Stimulated activated naive B cell treated with anti-CD40 and anti-IgM and Interleukin-4, amounts not matched to agents 10 μg/mL and 1 μg/mL and 100 μg/mL, for 72 hours (primary cell): ENCODE measurements at regions not wholly inside any gene's neighbourhood (a gene's known extent, or its start where the extent isn't known, plus 50 kb on each side); places are given as distances from the start of the nearest gene placed in this dataset.
"Not testable (repeated sequence)": the region's sequence is repeated elsewhere in the genome, so short reads cannot be mapped to it uniquely, and the experiment has no call there.

Experiments used
- ATAC-seq, 2 donors: fragments of 150-1000 bp; cut with Tn5 transposase; replicated peaks; 2 replicates each; pipeline ENCODE4 v1.10.0; 2021; ENCODE audit warnings: moderate library complexity in 1 of 2
- DNase-seq: peaks from one replicate; pipeline ENCODE4 v3.0.0; 2021
- H3K27ac Mint-ChIP-seq: one replicate; pipeline ENCODE4 v1.8.0; 2022; ENCODE audit warnings: mild to moderate bottlenecking, mixed read lengths
- H3K27me3 Mint-ChIP-seq, 2 donors: one replicate each; pipeline ENCODE4 v1.8.0; 2022; ENCODE audit warnings: mixed read lengths in 2 of 2
- H3K36me3 Mint-ChIP-seq, 2 donors: one replicate each; pipeline ENCODE4 v1.8.0; 2022; ENCODE audit warnings: mixed read lengths in 2 of 2, mild to moderate bottlenecking in 1 of 2
- H3K4me1 Mint-ChIP-seq, 2 donors: one replicate each; pipeline ENCODE4 v1.8.0; 2022; ENCODE audit warnings: mixed read lengths in 2 of 2, mild to moderate bottlenecking in 1 of 2
- H3K4me3 Mint-ChIP-seq, 2 donors: one replicate each; pipeline ENCODE4 v1.8.0; 2022; ENCODE audit warnings: mild to moderate bottlenecking in 2 of 2, mixed read lengths in 2 of 2, moderate library complexity in 1 of 2
- H3K9me3 Mint-ChIP-seq, 2 donors: one replicate each; pipeline ENCODE4 v1.8.0; 2022; ENCODE audit warnings: mixed read lengths in 2 of 2, mild to moderate bottlenecking in 1 of 2

DNA sequence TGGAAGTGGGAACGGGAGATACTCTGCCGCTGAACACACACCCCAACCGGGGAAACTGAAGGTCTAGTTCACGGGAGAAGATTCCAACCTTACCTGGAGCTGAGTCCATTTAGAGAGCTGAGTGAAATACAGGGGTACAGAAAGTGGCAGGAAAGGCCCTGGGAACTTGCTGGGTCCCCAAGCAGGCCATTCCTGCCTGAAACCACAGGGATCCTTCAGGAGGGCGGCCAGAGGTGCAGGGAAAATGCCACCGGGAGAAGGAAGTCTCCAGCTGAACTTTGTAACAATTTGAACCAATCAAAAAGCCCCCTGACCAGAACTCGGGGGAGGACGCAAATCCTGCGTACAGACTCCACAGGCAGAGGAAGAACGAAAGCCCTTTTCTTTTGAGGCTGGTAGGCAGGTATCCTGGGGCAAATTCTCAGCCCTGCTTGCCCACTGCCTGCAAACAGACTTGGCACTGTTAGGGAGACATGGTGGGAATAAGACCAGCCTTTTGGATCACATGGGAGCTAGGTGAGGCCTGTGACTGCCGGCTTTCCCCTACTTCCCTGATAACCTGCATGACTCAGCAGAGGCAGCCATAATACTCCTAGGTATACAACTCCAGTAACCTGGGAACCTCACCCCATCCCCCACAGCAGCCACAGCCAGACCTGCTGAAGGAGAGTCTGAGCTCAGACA lies 170.9 kb downstream of the SEC23A start:
- Mint-ChIP-seq H3K27ac (no peak overlapping the region), H3K4me1 (no peaks in the 10 kb centered on the region), H3K36me3 (no peaks in the 10 kb centered on the region), H3K27me3 (peaks cover 12 to 17% of the 10 kb centered on the region in 2 donors), H3K4me3 (no peak overlapping the region), H3K9me3 (peaks cover 4 to 10% of the 10 kb centered on the region in 2 donors)
- DNase-seq: no peak
- ATAC-seq: no peak

DNA sequence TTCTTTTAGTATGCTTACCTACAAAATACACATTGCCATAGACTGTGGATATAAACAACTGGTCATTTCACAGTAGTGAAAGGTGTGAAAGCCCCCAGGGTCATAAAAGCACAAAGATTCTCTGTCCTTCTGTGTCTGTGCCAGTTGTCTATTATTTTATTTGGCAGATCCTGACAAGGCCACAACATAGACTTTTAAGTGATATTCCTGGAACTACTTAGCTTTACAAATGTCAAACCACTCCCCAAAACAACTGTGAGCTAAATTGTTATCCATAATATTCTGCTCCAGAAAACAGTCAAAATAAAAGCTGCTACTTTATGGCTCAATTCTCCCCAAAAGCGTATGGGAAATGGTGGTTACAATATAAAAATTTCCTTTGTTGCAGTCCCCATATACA lies 172.1 kb downstream of the SEC23A start:
- H3K4me1 Mint-ChIP-seq: no peaks in the 10 kb centered on the region
- H3K27me3 Mint-ChIP-seq: peaks cover 12 to 17% of the 10 kb centered on the region in 2 donors
- H3K9me3 Mint-ChIP-seq: peaks cover 0 to 7% of the 10 kb centered on the region in 2 donors
- DNase-seq (no peak), ATAC-seq (no peak)
- H3K4me3 Mint-ChIP-seq: no peak overlapping the region
- H3K36me3 Mint-ChIP-seq: no peaks in the 10 kb centered on the region
- no peak overlapping the region for H3K27ac Mint-ChIP-seq

DNA sequence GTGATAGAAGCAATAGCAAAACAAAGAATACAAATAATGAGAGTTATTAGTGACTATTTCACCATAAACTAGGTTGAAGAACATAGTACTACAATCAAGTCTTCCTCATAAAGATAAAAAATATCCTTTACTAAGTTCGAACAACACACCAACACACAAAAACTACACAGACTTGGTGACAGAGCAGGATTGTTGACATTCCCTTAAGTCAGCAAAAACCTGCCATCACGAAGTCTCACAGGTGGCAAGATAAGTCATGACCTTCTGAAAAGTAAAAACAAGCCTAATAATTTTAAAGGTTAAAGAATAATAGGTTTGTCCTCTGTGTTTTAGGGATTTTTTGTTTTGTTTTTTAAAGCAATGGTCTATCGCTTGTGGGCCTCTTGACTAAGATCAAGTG lies 173.0 kb downstream of the SEC23A start:
- ATAC-seq: no peak
- H3K4me3 Mint-ChIP-seq: no peak overlapping the region

DNA sequence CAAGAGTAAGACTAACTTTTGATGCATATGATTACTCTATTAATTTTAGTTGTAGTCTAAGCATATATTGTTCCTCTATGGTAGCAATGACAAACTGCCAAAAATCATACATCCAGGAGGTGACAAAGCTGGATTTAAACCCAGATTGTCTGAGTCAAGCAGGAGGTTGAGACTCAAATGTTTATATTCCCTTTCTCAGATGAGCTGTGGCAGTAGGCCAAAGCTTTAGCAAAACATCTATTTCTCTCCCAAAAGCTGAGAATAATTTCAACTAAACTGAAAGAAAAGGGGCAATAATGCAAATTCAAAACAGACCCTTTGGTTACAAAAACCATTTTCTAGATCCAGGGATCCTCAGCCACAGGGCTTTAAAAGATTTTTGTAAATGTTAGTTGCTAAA lies 173.6 kb downstream of the SEC23A start:
- Mint-ChIP-seq H3K27me3 (peaks cover 9 to 12% of the 10 kb centered on the region in 2 donors), H3K27ac (no peak overlapping the region), H3K4me3 (no peak overlapping the region), H3K4me1 (no peaks in the 10 kb centered on the region), H3K9me3 (peaks cover 0 to 6% of the 10 kb centered on the region in 2 donors), H3K36me3 (no peaks in the 10 kb centered on the region)
- ATAC-seq (no peak), DNase-seq (no peak)

More for the DNA sequence above, 173.0 kb downstream of the SEC23A start:
- Mint-ChIP-seq H3K27ac (no peak overlapping the region), H3K36me3 (no peaks in the 10 kb centered on the region), H3K27me3 (peaks cover 9 to 12% of the 10 kb centered on the region in 2 donors), H3K9me3 (peaks cover 0 to 5% of the 10 kb centered on the region in 2 donors), H3K4me1 (no peaks in the 10 kb centered on the region)
- no peak for DNase-seq

DNA sequence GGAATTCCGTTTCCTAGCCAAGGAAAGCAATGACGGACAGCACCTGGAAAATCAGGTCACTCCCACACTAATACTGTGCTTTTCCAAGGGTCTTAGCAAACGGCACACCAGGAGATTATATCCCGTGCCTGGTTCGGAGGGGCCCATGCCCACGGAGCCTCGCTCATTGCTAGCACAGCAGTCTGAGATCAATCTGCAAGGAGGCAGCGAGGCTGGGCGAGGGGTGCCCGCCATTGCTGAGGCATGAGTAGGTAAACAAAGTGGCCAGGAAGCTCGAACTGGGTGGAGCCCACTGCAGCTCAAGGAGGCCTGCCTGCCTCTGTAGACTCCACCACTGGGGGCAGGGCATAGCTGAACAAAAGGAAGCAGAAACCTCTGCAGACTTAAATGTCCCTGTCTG lies 181.1 kb downstream of the SEC23A start:
- not testable (repeated sequence) for H3K4me1 Mint-ChIP-seq, DNase-seq, H3K27me3 Mint-ChIP-seq, H3K27ac Mint-ChIP-seq, H3K4me3 Mint-ChIP-seq, H3K36me3 Mint-ChIP-seq, ATAC-seq
- peaks cover 0 to 10% of the 10 kb centered on the region in 2 donors for H3K9me3 Mint-ChIP-seq

DNA sequence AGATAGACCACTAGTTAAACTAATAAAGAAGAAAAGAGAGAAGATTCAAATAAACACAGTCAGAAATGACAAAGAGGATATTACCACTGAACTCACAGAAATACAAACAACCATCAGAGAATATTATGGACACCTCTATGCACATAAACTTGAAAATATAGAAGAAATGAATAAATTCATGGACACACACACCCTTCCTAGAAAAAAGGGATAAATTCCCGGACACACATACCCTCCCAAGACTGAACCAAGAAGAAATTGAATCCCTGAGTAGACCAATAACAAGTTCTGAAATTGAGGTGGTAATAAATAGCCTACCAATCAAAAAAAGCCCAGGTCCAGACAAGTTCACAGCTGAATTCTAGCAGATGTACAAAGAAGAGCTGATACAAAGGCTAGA lies 187.9 kb downstream of the SEC23A start:
- ATAC-seq (no peak), DNase-seq (no peak)
- Mint-ChIP-seq H3K4me3 (no peak overlapping the region), H3K36me3 (no peaks in the 10 kb centered on the region), H3K4me1 (no peaks in the 10 kb centered on the region), H3K9me3 (peaks cover 8 to 11% of the 10 kb centered on the region in 2 donors), H3K27ac (no peak overlapping the region), H3K27me3 (peaks cover 3 to 6% of the 10 kb centered on the region in 2 donors)

DNA sequence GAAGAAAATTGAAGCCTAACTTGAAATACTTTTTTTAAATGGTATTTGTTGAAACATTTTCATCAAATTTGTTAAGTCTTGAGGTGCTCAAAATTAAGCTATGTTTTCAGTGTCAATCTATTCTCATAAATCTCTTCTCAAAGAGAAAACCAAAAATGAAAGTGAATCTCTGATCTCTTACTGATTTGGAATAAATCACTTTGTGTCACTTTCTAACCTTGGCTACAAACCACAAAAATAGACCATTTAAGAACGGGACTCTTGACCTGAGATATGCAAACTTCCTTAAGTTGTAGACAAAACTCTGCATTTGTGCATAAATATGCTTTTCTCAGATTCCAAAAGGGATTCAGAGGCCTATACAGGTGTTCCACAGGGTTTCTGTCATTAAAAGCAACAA lies 192.9 kb downstream of the SEC23A start:
- Mint-ChIP-seq H3K36me3 (no peaks in the 10 kb centered on the region), H3K27ac (no peak overlapping the region), H3K4me3 (no peak overlapping the region), H3K27me3 (peaks cover 0 to 3% of the 10 kb centered on the region in 2 donors), H3K4me1 (no peaks in the 10 kb centered on the region), H3K9me3 (peaks cover 3 to 6% of the 10 kb centered on the region in 2 donors)
- ATAC-seq (no peak), DNase-seq (no peak)

DNA sequence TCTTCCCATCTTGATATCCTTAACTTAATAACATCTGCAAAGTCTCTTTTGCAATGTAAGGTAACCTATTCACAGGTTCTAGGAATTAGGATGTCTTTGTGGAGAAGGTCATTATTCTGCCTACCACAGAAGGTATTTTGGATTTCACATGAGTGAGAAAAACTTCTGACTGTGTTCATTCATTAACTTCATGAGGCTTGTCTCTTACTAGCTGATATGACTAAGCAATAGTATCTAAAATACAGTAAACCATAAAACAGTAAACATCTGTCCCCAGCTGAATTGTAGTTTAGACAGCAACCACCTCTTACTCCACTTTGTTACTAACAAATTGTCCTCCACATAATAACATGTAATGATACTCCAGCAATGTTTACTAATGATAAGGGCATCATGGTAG lies 198.1 kb downstream of the SEC23A start:
- Mint-ChIP-seq H3K4me1 (no peaks in the 10 kb centered on the region), H3K27ac (no peak overlapping the region), H3K9me3 (no peaks in the 10 kb centered on the region), H3K27me3 (peaks cover 0 to 3% of the 10 kb centered on the region in 2 donors), H3K4me3 (no peak overlapping the region), H3K36me3 (no peaks in the 10 kb centered on the region)
- DNase-seq: no peak
- no peak for ATAC-seq

DNA sequence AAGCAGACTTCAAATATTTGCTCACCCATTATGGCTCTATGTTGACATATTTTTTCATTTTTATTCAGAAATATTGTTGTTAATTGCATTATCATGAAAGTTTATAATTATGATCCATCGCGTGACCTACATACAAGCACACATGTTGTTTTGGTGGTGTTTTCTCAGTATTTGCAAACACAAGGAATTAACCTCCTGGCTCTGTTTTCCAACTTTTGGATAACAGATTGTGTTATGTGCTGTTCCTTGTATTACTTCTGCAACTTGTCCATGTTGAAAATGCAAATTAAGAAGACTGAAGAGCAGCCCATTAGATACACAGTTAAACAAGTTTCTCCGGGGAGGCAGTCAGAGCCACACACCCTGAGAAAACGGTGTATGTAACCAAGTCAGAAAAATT lies 201.2 kb downstream of the SEC23A start:
- Mint-ChIP-seq H3K27ac (no peak overlapping the region), H3K4me1 (no peaks in the 10 kb centered on the region), H3K9me3 (no peaks in the 10 kb centered on the region), H3K36me3 (no peaks in the 10 kb centered on the region), H3K4me3 (no peak overlapping the region), H3K27me3 (peaks cover 0 to 3% of the 10 kb centered on the region in 2 donors)
- no peak for ATAC-seq
- no peak for DNase-seq

DNA sequence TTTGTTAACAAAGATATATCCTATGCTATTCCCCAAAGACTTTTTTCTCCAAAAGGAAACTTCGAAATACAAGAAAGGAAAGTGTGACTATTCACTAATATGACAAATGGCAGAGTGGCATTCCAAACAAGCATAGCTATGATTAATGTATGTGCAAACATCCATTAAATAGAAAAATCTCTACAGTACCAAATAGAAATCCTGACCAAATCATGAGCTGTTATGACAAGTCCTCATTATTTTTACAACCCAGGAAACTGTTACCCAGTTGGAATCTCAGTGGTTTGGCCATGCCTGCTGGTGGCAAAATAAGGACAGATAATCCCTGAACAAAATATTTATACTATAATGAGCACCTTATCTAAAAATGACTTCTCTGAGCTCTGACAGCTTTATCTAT lies 202.1 kb downstream of the SEC23A start:
- DNase-seq (no peak), ATAC-seq (no peak)
- no peak overlapping the region for H3K27ac Mint-ChIP-seq
- no peaks in the 10 kb centered on the region for H3K36me3 Mint-ChIP-seq
- H3K9me3 Mint-ChIP-seq: no peaks in the 10 kb centered on the region
- no peaks in the 10 kb centered on the region for H3K27me3 Mint-ChIP-seq
- no peak overlapping the region for H3K4me3 Mint-ChIP-seq
- H3K4me1 Mint-ChIP-seq: no peaks in the 10 kb centered on the region

DNA sequence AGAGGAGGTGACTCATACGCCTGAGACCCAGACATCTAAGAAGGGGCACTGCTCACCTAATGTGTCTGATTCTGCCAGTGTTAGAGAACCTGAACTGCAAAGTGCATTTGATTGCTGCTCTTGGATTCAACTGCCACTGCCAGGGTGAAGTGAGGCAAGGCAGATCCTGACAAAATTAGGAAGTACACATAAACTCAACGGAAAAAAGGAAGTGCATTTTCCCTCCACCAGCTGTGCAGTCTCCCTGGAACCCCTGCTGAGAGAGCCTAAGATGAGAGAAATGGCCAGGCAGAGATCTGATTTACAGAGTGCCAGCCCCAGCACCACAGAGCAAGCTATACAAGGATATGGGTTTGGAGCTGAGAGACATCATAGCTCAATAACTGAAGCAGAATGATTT lies 215.3 kb downstream of the SEC23A start:
- DNase-seq (no peak), ATAC-seq (no peak)
- no peaks in the 10 kb centered on the region for H3K36me3 Mint-ChIP-seq
- peaks cover 0 to 3% of the 10 kb centered on the region in 2 donors for H3K9me3 Mint-ChIP-seq
- H3K27ac Mint-ChIP-seq: no peak overlapping the region
- peaks cover 0 to 4% of the 10 kb centered on the region in 2 donors for H3K27me3 Mint-ChIP-seq
- no peak overlapping the region for H3K4me3 Mint-ChIP-seq
- H3K4me1 Mint-ChIP-seq: no peaks in the 10 kb centered on the region

DNA sequence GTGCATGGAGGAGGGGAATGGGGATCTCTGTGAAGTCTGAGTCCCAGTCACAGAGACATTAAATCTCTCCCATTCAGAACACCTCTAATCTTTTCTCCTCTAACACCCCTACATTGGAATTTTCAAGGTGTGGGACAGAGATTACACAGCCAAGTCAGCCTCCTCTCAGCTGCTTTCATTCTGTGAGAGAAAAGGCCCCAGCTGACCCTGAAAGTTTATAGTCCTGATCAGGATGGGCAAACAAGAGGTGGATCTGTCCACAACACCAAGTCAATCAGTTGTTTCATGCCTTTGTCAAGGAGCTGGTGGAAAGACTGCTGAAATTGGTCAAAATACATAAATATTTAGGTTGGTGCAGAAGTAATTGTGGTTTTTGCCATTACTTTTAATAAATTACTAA lies 218.9 kb downstream of the SEC23A start:
- ATAC-seq: peak in 1 of 2 donors; percentile 19
- Mint-ChIP-seq H3K27me3 (peaks cover 0 to 9% of the 10 kb centered on the region in 2 donors), H3K9me3 (no peaks in the 10 kb centered on the region), H3K4me1 (no peaks in the 10 kb centered on the region), H3K36me3 (no peaks in the 10 kb centered on the region), H3K27ac (no peak overlapping the region), H3K4me3 (no peak overlapping the region)
- no peak for DNase-seq

DNA sequence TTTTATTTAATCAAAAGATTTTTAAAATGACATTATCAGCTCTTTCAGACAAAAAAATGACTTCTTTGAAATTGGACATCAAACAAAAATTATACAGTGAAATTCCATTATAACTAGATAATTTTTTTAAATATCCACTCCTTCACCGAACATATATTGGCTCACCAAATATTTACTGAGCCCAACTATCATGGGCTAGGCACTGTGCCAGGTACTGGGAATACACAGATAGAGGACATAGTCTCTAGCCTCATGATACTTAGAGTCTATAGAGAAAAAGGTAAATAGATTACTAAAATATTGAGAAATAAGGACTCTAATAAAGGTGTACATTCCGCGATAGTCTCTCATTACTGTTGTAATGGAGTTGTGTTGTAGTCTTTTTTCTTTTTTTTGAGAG lies 219.9 kb downstream of the SEC23A start:
- ATAC-seq: no peak
- no peak overlapping the region for H3K4me3 Mint-ChIP-seq
- peaks cover 0 to 9% of the 10 kb centered on the region in 2 donors for H3K27me3 Mint-ChIP-seq
- H3K36me3 Mint-ChIP-seq: no peaks in the 10 kb centered on the region
- H3K9me3 Mint-ChIP-seq: no peaks in the 10 kb centered on the region
- no peaks in the 10 kb centered on the region for H3K4me1 Mint-ChIP-seq
- DNase-seq: no peak
- no peak overlapping the region for H3K27ac Mint-ChIP-seq

DNA sequence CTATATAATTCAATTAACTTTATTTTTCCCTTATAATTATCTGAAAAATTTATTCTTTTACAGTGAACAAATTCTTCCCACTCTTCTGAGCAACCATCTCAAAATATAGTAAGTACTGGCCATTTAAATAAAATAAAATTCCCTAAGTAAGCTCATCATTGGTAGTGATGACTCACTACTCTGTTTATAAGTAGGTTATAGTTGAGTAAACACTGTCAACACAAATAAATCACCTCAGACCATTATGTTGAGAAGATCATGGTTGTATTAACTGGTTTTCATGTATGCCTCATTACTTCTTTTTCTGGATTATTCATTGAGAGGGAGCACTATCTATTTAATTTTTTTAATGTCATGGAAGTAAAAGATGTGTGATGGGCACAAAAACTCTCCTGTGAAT lies 220.5 kb downstream of the SEC23A start:
- peaks cover 0 to 9% of the 10 kb centered on the region in 2 donors for H3K27me3 Mint-ChIP-seq
- no peak for ATAC-seq
- no peak overlapping the region for H3K4me3 Mint-ChIP-seq
- no peak overlapping the region for H3K27ac Mint-ChIP-seq
- no peaks in the 10 kb centered on the region for H3K9me3 Mint-ChIP-seq
- DNase-seq: no peak
- H3K4me1 Mint-ChIP-seq: no peaks in the 10 kb centered on the region
- no peaks in the 10 kb centered on the region for H3K36me3 Mint-ChIP-seq

DNA sequence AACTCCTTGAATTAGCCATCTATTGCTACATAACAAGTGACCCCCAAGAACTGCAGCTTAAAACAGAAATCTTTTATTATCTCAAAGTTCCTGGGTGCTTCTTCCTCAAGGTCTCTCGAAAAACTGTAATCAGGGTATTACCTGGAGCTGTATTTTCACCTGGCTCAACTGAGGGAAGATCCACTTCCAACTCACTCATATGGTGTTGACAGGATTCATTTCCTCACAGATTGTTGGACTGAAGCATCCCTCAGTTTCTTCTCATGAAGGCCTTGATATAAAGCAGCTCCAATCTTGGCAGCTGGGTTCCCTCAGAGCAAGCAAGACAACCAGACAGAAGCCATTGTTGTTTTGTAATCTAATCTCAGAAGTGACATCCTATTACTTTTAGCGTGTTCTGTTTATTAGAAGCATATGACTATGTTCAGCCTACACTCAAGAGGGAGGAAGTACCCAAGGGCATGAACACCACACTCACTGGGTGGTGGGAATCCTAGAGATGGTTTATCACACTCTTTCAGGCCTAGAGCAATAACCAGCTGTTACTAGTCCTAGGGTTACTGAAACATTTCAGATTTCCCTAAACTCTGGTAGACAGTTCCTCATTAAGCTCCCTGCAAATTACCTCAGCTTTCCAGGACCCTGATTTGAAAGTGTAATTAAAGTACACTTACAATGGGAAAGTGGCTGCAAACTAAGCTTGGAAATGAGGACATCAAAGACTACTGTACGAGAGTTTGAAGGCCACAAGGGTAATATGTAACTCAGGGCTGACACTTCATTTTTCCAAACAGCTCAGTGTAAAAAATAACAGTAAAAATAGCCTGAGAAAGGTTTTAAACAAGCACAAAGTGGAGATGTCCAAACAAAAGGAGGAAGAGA lies 222.2 kb downstream of the SEC23A start:
- DNase-seq: no peak
- H3K4me3 Mint-ChIP-seq: no peak overlapping the region
- no peak overlapping the region for H3K27ac Mint-ChIP-seq
- H3K36me3 Mint-ChIP-seq: no peaks in the 10 kb centered on the region
- H3K9me3 Mint-ChIP-seq: no peaks in the 10 kb centered on the region
- H3K4me1 Mint-ChIP-seq: no peaks in the 10 kb centered on the region
- H3K27me3 Mint-ChIP-seq: peaks cover 0 to 16% of the 10 kb centered on the region in 2 donors
- no peak for ATAC-seq
